Keratinocyte (primary cell): ENCODE measurements at regions not wholly inside any gene's neighbourhood (a gene's known extent, or its start where the extent isn't known, plus 50 kb on each side); places are given as distances from the start of the nearest gene placed in this dataset.

Experiments
- DNase-seq: peaks from one replicate; pipeline ENCODE4 v3.0.0-alpha.2; 2011; ENCODE audit warnings: low read depth, missing footprints, low spot score
- FAIRE-seq: peaks from 2 replicates; lab custom pipeline; 2011; peaks lifted over from hg19 to GRCh38; lab: Jason Lieb, UNC
- H2AFZ ChIP-seq: 2 replicates; pipeline ENCODE4 v1.6.0; 2012; ENCODE audit warnings: low read length, control low read depth, inconsistent platforms; ENCODE audit not compliant: control insufficient read depth
- H3K27ac ChIP-seq: 2 replicates; pipeline ENCODE4 v1.5.1; 2011; ENCODE audit warnings: low read length; ENCODE audit not compliant: control insufficient read depth, insufficient read depth
- H3K27me3 ChIP-seq: 3 replicates; pipeline ENCODE4 v1.6.0; 2011; ENCODE audit warnings: low read length; ENCODE audit not compliant: control insufficient read depth, insufficient read depth; ENCODE audit errors: extremely low read depth
- H3K36me3 ChIP-seq, 2 experiments: 2 replicates in 1 of 2; 3 replicates in 1 of 2; pipeline ENCODE4 v1.5.1; 2011; ENCODE audit warnings: low read length in 2 of 2, mild to moderate bottlenecking in 1 of 2; ENCODE audit not compliant: control insufficient read depth in 2 of 2, insufficient read depth in 2 of 2; ENCODE audit errors: extremely low read depth in 1 of 2
- H3K4me1 ChIP-seq: 3 replicates; pipeline ENCODE4 v1.5.1; 2011; ENCODE audit warnings: low read length; ENCODE audit not compliant: control insufficient read depth, insufficient read depth; ENCODE audit errors: extremely low read depth
- H3K4me2 ChIP-seq: 3 replicates; pipeline ENCODE4 v1.6.0; 2011; ENCODE audit warnings: low read depth, low read length; ENCODE audit not compliant: control insufficient read depth, insufficient read depth; ENCODE audit errors: extremely low read depth
- H3K4me3 ChIP-seq, 3 experiments: fragments of 200-600 bp in 1 of 3; sonication (generic) in 1 of 3; 2 replicates in 2 of 3; 3 replicates in 1 of 3; pipeline ENCODE4 v1.5.1; 2011 to 2016; ENCODE audit warnings: low read length in 3 of 3, mild to moderate bottlenecking in 3 of 3, control low read depth in 2 of 3, inconsistent platforms in 1 of 3, low read depth in 1 of 3, mixed read lengths in 1 of 3, mixed run types in 1 of 3, moderate library complexity in 1 of 3; ENCODE audit not compliant: control insufficient read depth in 2 of 3, insufficient read depth in 2 of 3; ENCODE audit errors: extremely low read depth in 1 of 3
- H3K79me2 ChIP-seq: 2 replicates; pipeline ENCODE4 v1.6.0; 2012; ENCODE audit warnings: low read length; ENCODE audit not compliant: control insufficient read depth, insufficient read depth
- H3K9ac ChIP-seq: 3 replicates; pipeline ENCODE4 v1.6.0; 2011; ENCODE audit warnings: low read length; ENCODE audit not compliant: control insufficient read depth, insufficient read depth; ENCODE audit errors: extremely low read depth
- H3K9me1 ChIP-seq: 3 replicates; pipeline ENCODE4 v1.6.0; 2011; ENCODE audit warnings: low read length; ENCODE audit not compliant: control insufficient read depth, insufficient read depth; ENCODE audit errors: extremely low read depth
- H3K9me3 ChIP-seq: 2 replicates; pipeline ENCODE4 v1.5.1; 2012; ENCODE audit warnings: low read depth, low read length; ENCODE audit not compliant: control insufficient read depth
- H4K20me1 ChIP-seq: 3 replicates; pipeline ENCODE4 v1.6.0; 2011; ENCODE audit warnings: low read length; ENCODE audit not compliant: control insufficient read depth, insufficient read depth; ENCODE audit errors: extremely low read depth
- CTCF ChIP-seq, 3 experiments: IDR thresholded peaks in 1 of 3; conservative IDR thresholded peaks in 1 of 3; optimal IDR thresholded peaks in 1 of 3; 2 replicates in 2 of 3; 3 replicates in 1 of 3; pipeline versions ENCODE3 to v1.5.1; 2011; ENCODE audit warnings: low read length in 3 of 3, mild to moderate bottlenecking in 3 of 3, moderate library complexity in 2 of 3, control low read depth in 1 of 3, inconsistent platforms in 1 of 3; ENCODE audit not compliant: insufficient read depth in 2 of 3; ENCODE audit errors: extremely low read depth in 1 of 3
- EZH2 ChIP-seq: IDR thresholded peaks from one replicate; pipeline ENCODE4 v1.6.1; 2012; ENCODE audit warnings: inconsistent platforms, mild to moderate bottlenecking, low read length, moderate library complexity
- dilution Hi-C: fragments of 300-500 bp; cut with MboI; formaldehyde crosslinking; loops from one replicate; pipeline ENCODE4 v1.7.0; 2020; ENCODE audit warnings: low sequenced_read_pairs; ENCODE audit not compliant: extremely low pct_ligation_motif_present

- Histone ChIP-seq H3K79me2 (no peaks in the 10 kb centered on the region), H2AFZ (no peak overlapping the region), H3K9me3 (no peaks in the 10 kb centered on the region), H3K4me2 (no peak overlapping the region), H3K9ac (no peak overlapping the region), H3K9me1 (no peaks in the 10 kb centered on the region), H4K20me1 (no peaks in the 10 kb centered on the region), H3K36me3 (no peaks in the 10 kb centered on the region), H3K4me3 (no peak overlapping the region), H3K27me3 (no peaks in the 10 kb centered on the region), H3K4me1 (no peaks in the 10 kb centered on the region), H3K27ac (no peak overlapping the region)
- FAIRE-seq (no peak), DNase-seq (no peak)
- dilution Hi-C loops = no loop called here
- TF ChIP-seq EZH2 (no peak), CTCF (optimal IDR thresholded peaks at IDR 0.05 in 1 of 3, IDR thresholded peaks at IDR 0.05 in 1 of 3, conservative IDR thresholded peaks at IDR 0.05 in 1 of 3; ENCODE audit: extremely low read depth in 1 of 3, insufficient read depth in 2 of 3, low read length in 3 of 3) (no peak)
Observed at GRCh38 chr2:8241317-8241716, 440.5 kb upstream of the ID2 start.

- no peaks in the 10 kb centered on the region for H3K36me3 ChIP-seq
- no peaks in the 10 kb centered on the region for H3K9me3 ChIP-seq
- no peaks in the 10 kb centered on the region for H3K79me2 ChIP-seq
- no peaks in the 10 kb centered on the region for H3K27me3 ChIP-seq
- H3K4me1 ChIP-seq = no peaks in the 10 kb centered on the region
- no peaks in the 10 kb centered on the region for H3K9me1 ChIP-seq
- DNase-seq (no peak), FAIRE-seq (no peak)
- dilution Hi-C loops = no loop called here
- H2AFZ ChIP-seq = no peak overlapping the region
- H3K4me2 ChIP-seq = no peak overlapping the region
- TF ChIP-seq CTCF (optimal IDR thresholded peaks at IDR 0.05 in 1 of 3, IDR thresholded peaks at IDR 0.05 in 1 of 3, conservative IDR thresholded peaks at IDR 0.05 in 1 of 3; ENCODE audit: extremely low read depth in 1 of 3, insufficient read depth in 2 of 3, low read length in 3 of 3) (no peak), EZH2 (no peak)
- no peak overlapping the region for H3K27ac ChIP-seq
- H3K4me3 ChIP-seq = no peak overlapping the region
- H3K9ac ChIP-seq = no peak overlapping the region
- H4K20me1 ChIP-seq = no peaks in the 10 kb centered on the region
Observed at GRCh38 chr2:8242739-8243138, 439.1 kb upstream of the ID2 start.
